CD4-positive, alpha-beta T cell treated with Interleukin-4 for 1 hour (primary cell): ENCODE measurements at regions not wholly inside any gene's neighbourhood (a gene's known extent, or its start where the extent isn't known, plus 50 kb on each side); places are given as distances from the start of the nearest gene placed in this dataset.

Source experiments
- DNase-seq, 2 donors: peaks; one replicate each; pipeline ENCODE4 v3.0.0-alpha.2; 2020 to 2022

- no peak for DNase-seq
Observed at GRCh38 chr13:58051807-58052375, 420.3 kb downstream of the PCDH17 start.

DNA sequence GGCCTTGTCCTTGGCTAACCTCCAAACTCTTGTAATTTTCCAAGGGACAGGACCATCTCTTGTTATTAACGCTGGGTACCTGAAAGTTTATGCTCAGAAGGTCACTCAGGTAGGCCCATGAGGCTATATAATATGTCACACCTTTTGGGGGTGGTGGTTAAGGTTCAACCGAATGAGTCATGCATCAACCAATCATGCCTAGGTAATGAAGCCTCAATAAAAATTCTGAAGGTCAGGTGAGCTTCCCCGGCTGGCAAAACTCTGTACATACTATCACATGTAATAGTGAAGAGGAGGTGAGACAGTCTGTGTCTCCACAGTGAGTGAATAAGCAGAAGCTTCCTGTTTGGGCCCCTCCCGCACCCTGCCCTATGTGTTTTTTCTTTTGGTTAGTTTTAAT is 424.9 kb downstream of the PCDH17 start:
- DNase-seq = no peak

- DNase-seq = no peak
Observed at GRCh38 chr13:58059624-58060023, 428.1 kb downstream of the PCDH17 start.

DNA sequence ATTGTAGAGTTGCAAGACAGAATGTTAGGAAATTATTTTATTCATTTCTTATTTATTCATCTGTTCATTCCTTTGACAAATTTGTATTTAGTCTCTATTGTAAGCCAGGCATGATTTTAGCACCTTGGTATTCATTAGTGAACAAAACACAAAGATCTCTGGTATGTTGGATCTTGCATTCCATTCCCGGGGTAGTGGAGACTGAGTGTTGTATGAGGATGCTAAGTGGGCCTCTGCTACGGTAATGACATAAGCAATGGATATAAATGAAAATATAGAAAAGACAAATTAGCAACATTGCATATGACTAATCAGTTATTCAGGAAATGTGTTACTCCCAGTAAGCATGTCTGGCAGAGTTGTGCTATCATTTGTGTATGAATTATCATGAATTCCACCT is 449.3 kb downstream of the PCDH17 start:
- no peak for DNase-seq

DNA sequence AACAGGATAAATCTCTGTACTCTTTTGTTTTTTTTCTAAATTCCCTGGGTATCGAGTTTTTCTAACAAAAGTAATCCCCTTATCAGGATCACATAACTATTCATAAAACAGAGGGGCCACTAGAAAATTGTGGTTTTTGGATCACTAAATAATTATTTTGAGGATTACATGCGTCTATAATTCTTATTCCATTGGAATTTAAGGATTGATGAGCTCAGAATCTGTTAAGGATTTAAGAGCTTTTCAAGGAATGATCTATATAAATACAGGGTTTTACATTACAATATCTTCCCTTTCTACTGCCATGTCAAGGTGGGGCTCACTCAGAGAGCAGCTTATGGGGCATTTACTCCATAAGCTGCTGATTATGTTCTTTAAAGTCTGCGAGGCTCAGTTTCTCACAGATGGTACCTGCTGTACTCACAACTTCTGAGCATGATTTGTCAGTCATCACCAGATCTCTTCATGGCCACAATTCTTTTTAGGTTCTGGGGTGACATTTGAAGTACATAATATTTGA is 449.8 kb downstream of the PCDH17 start:
- DNase-seq = no peak

GRCh38 chr13:58083064-58083463 is 451.5 kb downstream of the PCDH17 start:
- DNase-seq = no peak

- DNase-seq = no peak
Observed at GRCh38 chr13:58085274-58085673, 453.7 kb downstream of the PCDH17 start.

DNA sequence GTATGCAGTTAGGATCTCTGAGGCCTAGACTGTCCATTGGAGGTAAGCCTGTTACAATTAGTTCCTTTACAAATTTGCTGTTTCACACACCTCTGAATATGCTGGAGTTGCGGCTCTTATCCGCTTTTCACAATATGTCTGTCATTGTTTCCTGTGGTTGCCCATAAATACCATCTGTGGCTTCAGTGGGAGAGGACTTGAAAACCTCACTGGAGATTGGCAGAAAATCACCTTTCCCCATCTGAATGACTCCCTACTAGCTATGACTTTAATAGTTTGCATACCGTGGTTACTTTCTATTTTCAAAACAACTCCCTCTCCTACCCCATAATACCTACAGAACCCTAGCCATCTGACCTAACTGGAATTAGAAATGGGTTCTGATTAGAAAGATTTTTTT is 454.3 kb downstream of the PCDH17 start:
- DNase-seq = no peak

- DNase-seq = no peak
Observed at GRCh38 chr13:58087566-58087965, 456.0 kb downstream of the PCDH17 start.

- no peak for DNase-seq
Observed at GRCh38 chr13:58093394-58093793, 461.9 kb downstream of the PCDH17 start.

GRCh38 chr13:58097831-58098230 is 466.3 kb downstream of the PCDH17 start:
- DNase-seq = no peak

DNA sequence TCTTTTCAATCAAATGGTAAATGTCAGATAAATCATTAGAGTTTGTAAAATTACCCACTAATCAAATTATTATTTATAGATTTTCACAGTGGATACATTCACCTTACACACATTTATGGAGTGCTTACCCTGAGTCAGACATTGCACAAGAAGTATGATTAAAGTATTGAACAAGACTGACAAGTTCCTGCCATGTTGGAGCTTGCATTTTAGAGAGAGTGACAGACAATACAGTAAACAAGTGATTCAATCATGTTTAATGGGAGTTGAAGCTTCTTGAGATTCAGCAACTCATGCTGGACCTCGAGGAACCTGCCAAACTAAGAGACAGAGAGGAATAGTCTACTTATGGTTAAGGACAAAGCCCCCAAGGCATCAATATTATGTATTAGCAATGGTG is 487.8 kb downstream of the PCDH17 start:
- DNase-seq = no peak

DNA sequence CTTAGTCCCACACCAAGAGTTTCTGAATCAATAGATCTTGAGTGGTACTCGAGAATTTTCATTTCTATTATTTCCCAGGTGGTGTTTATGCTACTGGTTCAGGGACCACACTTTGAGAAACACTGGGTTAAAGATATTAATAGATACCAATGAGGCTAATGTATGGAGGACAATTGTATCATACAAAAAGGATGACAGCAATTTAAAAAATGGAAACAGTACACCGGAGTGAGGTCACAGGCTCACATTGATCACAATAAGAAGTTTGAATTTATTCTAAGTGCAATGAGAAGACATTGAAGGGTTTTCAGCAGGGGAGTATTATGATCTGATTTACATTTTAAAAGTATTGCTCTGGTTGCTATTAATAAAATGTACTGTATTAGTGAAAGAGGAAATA is 488.3 kb downstream of the PCDH17 start:
- DNase-seq = no peak

GRCh38 chr13:58126496-58126895 is 495.0 kb downstream of the PCDH17 start:
- DNase-seq = no peak

DNA sequence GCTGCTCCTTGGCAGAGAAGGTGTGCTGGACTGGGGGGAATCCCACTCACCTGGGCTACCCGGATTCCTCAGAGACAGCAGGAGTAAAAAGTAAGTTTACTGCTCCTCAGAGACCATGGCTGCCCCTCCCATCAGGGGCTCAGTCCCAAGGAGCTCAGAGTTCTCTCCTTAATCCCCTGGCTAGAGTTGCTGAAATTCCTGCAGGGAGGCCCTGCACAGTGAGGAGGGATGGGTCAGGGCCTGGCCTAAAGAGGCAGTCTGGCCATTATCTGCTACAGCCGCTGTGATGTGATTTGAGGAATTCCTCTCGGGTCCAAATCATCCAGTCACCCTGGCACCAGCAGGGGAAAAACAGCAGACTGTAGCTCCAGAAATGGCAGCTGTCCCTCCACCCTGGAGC is 502.5 kb downstream of the PCDH17 start:
- DNase-seq = no peak

- DNase-seq = no peak
Observed at GRCh38 chr13:58134525-58134924, 503.0 kb downstream of the PCDH17 start.

DNA sequence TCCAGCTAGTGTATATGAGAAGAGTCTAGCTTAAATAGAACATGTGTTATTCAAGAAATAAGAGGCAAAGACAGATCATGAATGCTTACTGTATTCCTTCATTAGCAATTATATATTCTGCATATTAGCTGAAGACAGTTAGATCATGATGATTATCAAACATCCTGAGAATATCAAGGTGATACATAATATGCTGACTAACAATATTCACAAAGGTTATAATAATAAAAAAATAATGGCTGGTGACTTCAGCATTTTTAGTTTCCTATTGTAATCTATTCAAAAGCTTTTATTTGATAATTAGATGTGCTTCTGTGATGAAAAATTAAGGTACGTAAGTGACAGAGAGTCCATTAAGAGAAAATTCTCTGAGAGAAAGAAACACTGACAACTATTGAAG is 511.4 kb downstream of the PCDH17 start:
- DNase-seq = no peak

- no peak for DNase-seq
Observed at GRCh38 chr13:58144616-58145015, 513.1 kb downstream of the PCDH17 start.

DNA sequence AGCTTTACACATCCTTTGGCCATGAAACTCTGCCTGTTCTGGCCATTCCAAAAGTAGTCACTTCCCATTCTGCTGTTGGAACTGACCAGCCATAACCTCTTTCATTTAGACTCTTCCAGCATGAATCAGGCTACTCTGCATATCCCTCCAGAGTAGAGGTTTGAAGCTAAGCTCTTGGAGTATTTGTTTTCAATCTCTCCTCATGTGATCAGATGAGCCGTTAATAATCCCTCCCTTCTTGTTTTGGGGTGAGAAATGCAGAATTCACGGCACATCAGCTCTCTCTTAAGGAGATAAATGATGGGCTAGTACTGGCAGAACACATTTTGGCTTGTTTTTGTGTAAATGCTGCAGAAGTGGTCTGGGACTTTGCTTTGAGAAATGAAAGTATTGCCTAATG is 519.9 kb downstream of the PCDH17 start:
- DNase-seq = no peak

DNA sequence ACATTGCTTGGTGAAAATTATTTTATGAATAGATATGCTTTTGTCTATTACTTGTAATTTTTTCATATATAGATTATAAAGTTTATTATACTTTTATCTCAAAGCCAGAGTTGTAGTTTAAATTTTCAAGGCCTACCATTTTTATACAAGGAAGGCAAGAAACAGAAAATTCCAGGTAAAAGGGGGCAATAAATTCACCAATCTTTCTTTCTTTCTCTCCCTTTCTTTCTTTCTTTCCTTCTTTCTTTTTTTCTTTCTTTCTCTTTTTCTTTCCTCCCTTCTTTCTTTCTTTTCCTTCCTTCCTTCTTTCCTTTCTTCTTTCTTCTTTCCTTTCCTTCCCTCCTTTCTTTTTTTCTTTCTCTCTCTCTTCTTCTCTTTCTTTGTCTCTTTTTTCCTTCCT is 529.4 kb downstream of the PCDH17 start:
- no peak for DNase-seq

- no peak for DNase-seq
Observed at GRCh38 chr13:58165617-58166016, 534.1 kb downstream of the PCDH17 start.

- no peak for DNase-seq
Observed at GRCh38 chr13:58181111-58181510, 549.6 kb downstream of the PCDH17 start.

GRCh38 chr13:58187881-58188280 is 556.3 kb downstream of the PCDH17 start:
- no peak for DNase-seq

DNA sequence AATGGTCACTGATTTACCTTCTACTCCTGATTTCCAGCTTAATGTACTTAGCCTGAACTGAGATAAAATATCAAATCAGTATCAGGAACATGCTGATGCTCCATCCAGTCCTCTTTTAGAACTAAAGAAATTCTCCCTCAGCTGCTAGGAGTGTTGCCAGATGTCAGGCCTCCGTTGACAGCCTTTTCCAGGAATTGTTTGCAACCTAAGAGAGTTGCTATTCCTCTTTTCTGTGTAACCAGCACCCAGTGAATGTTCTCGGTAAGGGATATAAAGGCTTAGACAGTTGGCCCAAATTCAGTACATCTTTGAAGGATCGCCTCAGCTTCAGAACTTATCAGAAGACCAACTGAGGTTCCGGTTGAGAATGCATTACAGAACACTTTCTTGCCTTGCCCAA is 559.0 kb downstream of the PCDH17 start:
- no peak for DNase-seq

GRCh38 chr13:58191754-58192153 is 560.2 kb downstream of the PCDH17 start:
- DNase-seq = no peak

DNA sequence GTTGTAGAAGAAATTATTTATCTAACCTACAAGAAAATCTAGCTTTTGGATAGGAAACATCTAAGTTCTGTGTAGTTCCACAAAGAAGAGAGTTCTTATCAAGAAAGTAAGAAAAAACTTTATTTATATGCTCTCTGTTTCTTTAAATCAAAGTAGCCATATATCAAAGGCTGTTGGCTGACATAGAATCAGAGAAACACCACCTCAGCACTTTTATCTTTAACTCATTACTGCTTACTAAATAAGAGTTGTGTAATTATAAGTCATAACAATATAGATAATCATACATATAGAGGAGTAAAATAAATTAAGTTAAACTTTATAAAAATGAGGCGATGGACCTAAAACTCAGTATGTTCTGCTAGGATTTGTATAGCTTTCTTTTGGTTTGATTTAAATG is 570.6 kb downstream of the PCDH17 start:
- no peak for DNase-seq
